ENCODE measurements at regions not wholly inside any gene's neighbourhood (a gene's known extent, or its start where the extent isn't known, plus 50 kb on each side); places are given as distances from the start of the nearest gene placed in this dataset.
"Not testable (repeated sequence)": the region's sequence is repeated elsewhere in the genome, so short reads cannot be mapped to it uniquely, and the experiment has no call there.

DNA sequence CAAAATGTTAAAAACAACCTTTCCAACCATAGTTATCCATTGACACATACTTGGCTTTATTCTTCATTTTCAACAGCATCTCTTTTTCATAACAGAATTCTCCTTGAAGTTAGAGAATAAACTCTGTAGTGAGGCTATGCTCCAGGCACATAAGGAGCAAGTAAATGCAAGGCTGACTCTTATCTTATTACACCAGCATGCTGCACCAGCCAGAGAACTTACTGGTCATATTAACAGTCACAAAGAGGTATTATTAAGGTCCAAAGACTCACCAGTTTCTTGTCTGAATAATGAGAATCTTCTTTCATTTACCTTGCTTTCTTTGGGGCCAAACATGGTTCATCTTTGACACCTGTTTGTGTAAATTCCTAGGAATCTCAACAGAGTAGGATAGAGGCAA lies 71.3 kb upstream of the IVNS1ABP start:
- peaks cover 11% of the 10 kb centered on the region for H3K36me3 Mint-ChIP-seq (ENCODE audit: low read depth)
- no peak overlapping the region for H3K27ac Mint-ChIP-seq
- TF ChIP-seq CTCF (IDR thresholded peaks at IDR 0.05): no peak
- H3K9me3 Mint-ChIP-seq: peaks cover 12% of the 10 kb centered on the region
- DNase-seq: no peak
- no peak overlapping the region for H3K4me3 Mint-ChIP-seq
- no peaks in the 10 kb centered on the region for H3K4me1 Mint-ChIP-seq
- no peaks in the 10 kb centered on the region for H3K27me3 Mint-ChIP-seq (ENCODE audit: low read depth, poor library complexity)

DNA sequence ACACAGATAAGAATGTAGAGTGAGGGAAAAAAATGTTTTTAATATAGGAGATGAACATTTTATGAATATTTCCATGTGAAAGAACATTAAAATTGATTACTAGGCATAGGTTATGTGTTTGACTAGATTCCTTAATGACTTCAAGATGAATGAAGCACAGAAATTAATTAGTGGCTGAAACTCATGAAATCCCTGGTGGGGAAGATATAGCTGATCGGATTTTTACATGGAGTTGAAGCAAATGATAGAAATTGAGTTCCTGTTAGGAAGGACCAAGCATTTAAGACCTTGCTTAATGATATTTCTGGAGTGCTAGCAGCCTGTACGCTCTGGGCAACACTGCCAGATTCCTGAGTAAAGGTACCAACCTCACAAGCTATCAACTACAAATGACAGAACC lies 68.9 kb upstream of the IVNS1ABP start:
- no peaks in the 10 kb centered on the region for H3K27me3 Mint-ChIP-seq (ENCODE audit: low read depth, poor library complexity)
- peaks cover 26% of the 10 kb centered on the region for H3K9me3 Mint-ChIP-seq
- H3K4me1 Mint-ChIP-seq: no peaks in the 10 kb centered on the region
- no peak for TF ChIP-seq CTCF (IDR thresholded peaks at IDR 0.05)
- peaks cover 22% of the 10 kb centered on the region for H3K36me3 Mint-ChIP-seq (ENCODE audit: low read depth)
- no peak overlapping the region for H3K27ac Mint-ChIP-seq
- no peak for DNase-seq
- no peak overlapping the region for H3K4me3 Mint-ChIP-seq

DNA sequence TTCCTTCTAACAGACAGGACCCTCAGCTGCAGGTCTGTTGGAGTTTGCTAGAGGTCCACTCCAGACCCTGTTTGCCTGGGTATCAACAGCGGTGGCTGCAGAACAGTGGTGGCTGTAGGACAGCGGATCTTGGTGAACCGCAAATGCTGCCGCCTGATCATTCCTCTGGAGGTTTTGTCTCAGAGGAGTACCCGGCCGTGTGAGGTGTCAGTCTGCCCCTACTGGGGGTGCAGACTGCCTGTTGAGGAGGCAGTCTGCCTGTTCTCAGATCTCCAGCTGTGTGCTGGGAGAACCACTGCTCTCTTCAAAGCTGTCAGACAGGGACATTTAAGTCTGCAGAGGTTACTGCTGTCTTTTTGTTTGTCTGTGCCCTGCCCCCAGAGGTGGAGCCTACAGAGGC lies 66.8 kb upstream of the IVNS1ABP start:
- not testable (repeated sequence) for H3K27me3 Mint-ChIP-seq (ENCODE audit: low read depth, poor library complexity); H3K4me1 Mint-ChIP-seq; H3K4me3 Mint-ChIP-seq; H3K27ac Mint-ChIP-seq; DNase-seq
- peaks cover 22% of the 10 kb centered on the region for H3K36me3 Mint-ChIP-seq (ENCODE audit: low read depth)
- peaks cover 26% of the 10 kb centered on the region for H3K9me3 Mint-ChIP-seq

DNA sequence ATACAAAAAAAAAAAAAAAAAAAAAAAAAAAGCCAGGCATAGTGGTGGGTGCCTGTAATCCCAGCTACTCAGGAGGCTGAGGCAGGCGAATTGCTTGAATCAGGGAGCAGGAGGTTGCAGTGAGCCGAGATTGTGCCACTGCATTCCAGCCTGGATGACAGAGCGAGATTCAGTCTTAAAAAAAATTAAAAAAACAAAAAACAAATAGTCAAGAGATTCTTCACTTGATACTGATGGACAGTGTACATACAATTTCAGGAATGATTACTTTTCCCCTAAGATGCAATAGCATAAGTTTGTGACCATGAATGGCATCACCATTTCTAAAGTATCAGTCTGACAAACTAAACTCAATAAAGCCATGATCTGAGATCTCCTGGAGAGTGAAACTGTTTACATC lies 60.8 kb upstream of the IVNS1ABP start:
- Mint-ChIP-seq H3K27ac (no peak overlapping the region), H3K4me1 (no peaks in the 10 kb centered on the region), H3K36me3 (ENCODE audit: low read depth) (peaks cover 7% of the 10 kb centered on the region), H3K4me3 (no peak overlapping the region), H3K27me3 (ENCODE audit: low read depth, poor library complexity) (no peaks in the 10 kb centered on the region), H3K9me3 (peaks cover 9% of the 10 kb centered on the region)
- TF ChIP-seq CTCF (IDR thresholded peaks at IDR 0.05): no peak
- DNase-seq: no peak

- Mint-ChIP-seq H3K36me3 (ENCODE audit: low read depth) (peaks cover 7% of the 10 kb centered on the region), H3K4me3 (no peak overlapping the region), H3K9me3 (peaks cover 9% of the 10 kb centered on the region), H3K4me1 (no peaks in the 10 kb centered on the region), H3K27me3 (ENCODE audit: low read depth, poor library complexity) (no peaks in the 10 kb centered on the region), H3K27ac (peak overlapping the region; percentile 57)
- no peak for DNase-seq
- TF ChIP-seq CTCF (IDR thresholded peaks at IDR 0.05): no peak
Observed at GRCh38 chr1:185376840-185377635, 60.0 kb upstream of the IVNS1ABP start.

GRCh38 chr1:185376288-185376687 lies 59.2 kb upstream of the IVNS1ABP start:
- Mint-ChIP-seq H3K27me3 (ENCODE audit: low read depth, poor library complexity) (no peaks in the 10 kb centered on the region), H3K9me3 (peaks cover 3% of the 10 kb centered on the region), H3K4me1 (no peaks in the 10 kb centered on the region), H3K36me3 (ENCODE audit: low read depth) (peaks cover 2% of the 10 kb centered on the region), H3K4me3 (no peak overlapping the region), H3K27ac (no peak overlapping the region)
- DNase-seq: no peak
- no peak for TF ChIP-seq CTCF (IDR thresholded peaks at IDR 0.05)
